HK-2 (cell line): ENCODE measurements at regions not wholly inside any gene's neighbourhood (a gene's known extent, or its start where the extent isn't known, plus 50 kb on each side); places are given as distances from the start of the nearest gene placed in this dataset.

Experiments used
- DNase-seq: peaks from one replicate; pipeline ENCODE4 v3.0.0-alpha.2; 2018; ENCODE audit not compliant: unreplicated experiment

GRCh38 chr14:49971156-49972130 lies 78.6 kb downstream of the ARF6 start:
- no peak for DNase-seq

GRCh38 chr14:49972131-49972671 lies 79.3 kb downstream of the ARF6 start:
- no peak for DNase-seq

GRCh38 chr14:49972823-49973222 lies 79.9 kb downstream of the ARF6 start:
- peak; percentile 43 for DNase-seq

GRCh38 chr14:49975276-49975675 lies 82.4 kb downstream of the ARF6 start:
- peak; percentile 40 for DNase-seq

GRCh38 chr14:49975799-49976198 lies 82.9 kb downstream of the ARF6 start:
- no peak for DNase-seq

- DNase-seq: no peak
Observed at GRCh38 chr14:49977126-49977841, 84.4 kb downstream of the ARF6 start.

- DNase-seq: no peak
Observed at GRCh38 chr14:49980027-49980426, 87.1 kb downstream of the ARF6 start.

GRCh38 chr14:49982082-49982481 lies 89.2 kb downstream of the ARF6 start:
- DNase-seq: no peak

GRCh38 chr14:49982501-49982951 lies 89.6 kb downstream of the ARF6 start:
- DNase-seq: no peak

GRCh38 chr14:49984424-49984823 lies 91.5 kb downstream of the ARF6 start:
- no peak for DNase-seq

GRCh38 chr14:49986343-49987014 lies 93.6 kb downstream of the ARF6 start:
- no peak for DNase-seq

- no peak for DNase-seq
Observed at GRCh38 chr14:49988080-49988990, 95.5 kb downstream of the ARF6 start.

GRCh38 chr14:49989966-49990365 lies 97.1 kb downstream of the ARF6 start:
- no peak for DNase-seq

- DNase-seq: no peak
Observed at GRCh38 chr14:49991491-49991890, 98.6 kb downstream of the ARF6 start.

- DNase-seq: no peak
Observed at GRCh38 chr14:49992036-49992435, 99.2 kb downstream of the ARF6 start.

GRCh38 chr14:49992448-49992847 lies 99.6 kb downstream of the ARF6 start:
- DNase-seq: no peak

- DNase-seq: peak; percentile 68
Observed at GRCh38 chr14:49992901-49993339, 100.0 kb downstream of the ARF6 start.

GRCh38 chr14:49993565-49993964 lies 100.7 kb downstream of the ARF6 start:
- DNase-seq: no peak

GRCh38 chr14:49994951-49995561 lies 102.2 kb downstream of the ARF6 start:
- DNase-seq: no peak

- DNase-seq: no peak
Observed at GRCh38 chr14:49997991-49998390, 105.1 kb downstream of the ARF6 start.
